Vagina (tissue), 2 donors: ENCODE measurements at regions not wholly inside any gene's neighbourhood (a gene's known extent, or its start where the extent isn't known, plus 50 kb on each side); places are given as distances from the start of the nearest gene placed in this dataset.

Source experiments
- CTCF ChIP-seq, 3 experiments: fragments of 450-650 bp in 2 of 3; fragments of 200-600 bp in 1 of 3; sonication (generic) in 1 of 3; IDR thresholded peaks; one replicate each; pipeline ENCODE4 v1.5.1; 2017 to 2019; ENCODE audit warnings: antibody characterized with exemption in 3 of 3, mild to moderate bottlenecking in 2 of 3, moderate library complexity in 2 of 3
- POLR2A ChIP-seq, 2 donors: fragments of 450-650 bp; IDR thresholded peaks; one replicate each; pipeline ENCODE4 v1.6.1; 2017; ENCODE audit warnings: antibody characterized with exemption in 2 of 2, mild to moderate bottlenecking in 2 of 2, moderate library complexity in 2 of 2

DNA sequence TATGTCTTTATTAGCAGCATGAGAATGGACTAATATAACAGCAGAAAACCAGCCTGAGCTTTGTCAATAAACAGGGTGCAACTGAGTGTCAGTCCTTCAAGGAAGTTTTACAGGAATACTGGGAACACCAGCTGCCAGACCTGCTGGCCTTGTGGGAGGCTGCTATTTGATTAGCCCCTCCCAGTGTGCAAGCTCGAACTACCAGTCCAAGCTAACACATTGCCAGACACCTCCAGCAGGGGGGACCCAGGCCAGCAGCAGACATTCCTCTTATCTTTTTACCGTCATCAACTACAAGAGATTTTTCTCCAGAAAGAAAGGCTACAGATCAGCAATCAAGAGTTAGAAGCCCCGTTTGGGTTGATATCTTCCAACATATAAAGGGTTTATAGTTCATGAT, 942.8 kb upstream of the TENM4 start:
- TF ChIP-seq CTCF (IDR thresholded peaks at IDR 0.05): no peak
- no peak for TF ChIP-seq POLR2A (IDR thresholded peaks at IDR 0.05)
